ENCODE measurements at regions not wholly inside any gene's neighbourhood (a gene's known extent, or its start where the extent isn't known, plus 50 kb on each side); places are given as distances from the start of the nearest gene placed in this dataset.

GRCh38 chr12:118527310-118527709, 151.0 kb downstream of the SUDS3 start:
- TF ChIP-seq ETV6 (CRISPR knock-in tag; IDR thresholded peaks at IDR 0.05) (no peak), CTCF (IDR thresholded peaks at IDR 0.05) (no peak), ZBTB43 (CRISPR knock-in tag; IDR thresholded peaks at IDR 0.05) (no peak), TEAD4 (CRISPR knock-in tag; IDR thresholded peaks at IDR 0.05) (no peak), TP53 (CRISPR knock-in tag; IDR thresholded peaks at IDR 0.05) (no peak), IRF2 (CRISPR knock-in tag; IDR thresholded peaks at IDR 0.05; ENCODE audit: borderline replicate concordance, low read depth) (no peak), ZNF121 (CRISPR knock-in tag; IDR thresholded peaks at IDR 0.05) (no peak), MLX (CRISPR knock-in tag; IDR thresholded peaks at IDR 0.05) (no peak)
- TF ChIP-seq, protein P1, sequence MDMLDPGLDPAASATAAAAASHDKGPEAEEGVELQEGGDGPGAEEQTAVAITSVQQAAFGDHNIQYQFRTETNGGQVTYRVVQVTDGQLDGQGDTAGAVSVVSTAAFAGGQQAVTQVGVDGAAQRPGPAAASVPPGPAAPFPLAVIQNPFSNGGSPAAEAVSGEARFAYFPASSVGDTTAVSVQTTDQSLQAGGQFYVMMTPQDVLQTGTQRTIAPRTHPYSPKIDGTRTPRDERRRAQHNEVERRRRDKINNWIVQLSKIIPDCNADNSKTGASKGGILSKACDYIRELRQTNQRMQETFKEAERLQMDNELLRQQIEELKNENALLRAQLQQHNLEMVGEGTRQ (CRISPR knock-in tag; IDR thresholded peaks at IDR 0.05), result no peak
